RWPE2 (cell line): ENCODE measurements at regions not wholly inside any gene's neighbourhood (a gene's known extent, or its start where the extent isn't known, plus 50 kb on each side); places are given as distances from the start of the nearest gene placed in this dataset.

Source experiments
- ATAC-seq: fragments of 200-7000 bp; cut with Tn5 transposase; 3 replicates; pipeline ENCODE4 v1.9.1; 2021; ENCODE audit warnings: low read depth
- DNase-seq: peaks from one replicate; pipeline ENCODE4 v3.0.0-alpha.2; 2020; ENCODE audit warnings: low spot score
- H3K27ac ChIP-seq: fragments of 450-650 bp; 2 replicates; pipeline ENCODE4 v1.5.1; 2017; ENCODE audit warnings: mild to moderate bottlenecking; ENCODE audit not compliant: poor library complexity, severe bottlenecking
- H3K27me3 ChIP-seq: fragments of 250-450 bp; sonication (Bioruptor Pico); 2 replicates; pipeline ENCODE4 v1.5.1; 2021; ENCODE audit warnings: mild to moderate bottlenecking, moderate library complexity; ENCODE audit not compliant: insufficient read depth, poor library complexity, severe bottlenecking
- H3K36me3 ChIP-seq: fragments of 250-450 bp; sonication (Bioruptor Pico); 2 replicates; pipeline ENCODE4 v1.5.1; 2020; ENCODE audit warnings: low read depth, mild to moderate bottlenecking, moderate library complexity
- H3K4me1 ChIP-seq: fragments of 250-450 bp; sonication (Bioruptor Pico); 2 replicates; pipeline ENCODE4 v1.5.1; 2021; ENCODE audit warnings: mild to moderate bottlenecking, moderate library complexity; ENCODE audit not compliant: insufficient read depth, poor library complexity, severe bottlenecking
- H3K4me3 ChIP-seq: fragments of 250-450 bp; sonication (Bioruptor Pico); 2 replicates; pipeline ENCODE4 v1.5.1; 2021; ENCODE audit warnings: mild to moderate bottlenecking, moderate library complexity; ENCODE audit not compliant: severe bottlenecking
- H3K9me3 ChIP-seq: fragments of 250-450 bp; sonication (Bioruptor Pico); 2 replicates; pipeline ENCODE4 v1.5.1; 2021; ENCODE audit warnings: mild to moderate bottlenecking, moderate library complexity; ENCODE audit not compliant: severe bottlenecking
- TF ChIP-seq, protein P1 (sequence below): fragments of 450-650 bp; IDR thresholded peaks from one replicate; pipeline ENCODE4 v1.5.1; 2017; ENCODE audit warnings: mild to moderate bottlenecking, moderate library complexity; ENCODE audit not compliant: poor library complexity, severe bottlenecking

- no peak overlapping the region for H3K27ac ChIP-seq
- no peaks in the 10 kb centered on the region for H3K36me3 ChIP-seq
- H3K9me3 ChIP-seq: no peaks in the 10 kb centered on the region
- DNase-seq: no peak
- no peak for ATAC-seq
- no peaks in the 10 kb centered on the region for H3K27me3 ChIP-seq
- no peaks in the 10 kb centered on the region for H3K4me1 ChIP-seq
- H3K4me3 ChIP-seq: no peak overlapping the region
- TF ChIP-seq, protein P1, sequence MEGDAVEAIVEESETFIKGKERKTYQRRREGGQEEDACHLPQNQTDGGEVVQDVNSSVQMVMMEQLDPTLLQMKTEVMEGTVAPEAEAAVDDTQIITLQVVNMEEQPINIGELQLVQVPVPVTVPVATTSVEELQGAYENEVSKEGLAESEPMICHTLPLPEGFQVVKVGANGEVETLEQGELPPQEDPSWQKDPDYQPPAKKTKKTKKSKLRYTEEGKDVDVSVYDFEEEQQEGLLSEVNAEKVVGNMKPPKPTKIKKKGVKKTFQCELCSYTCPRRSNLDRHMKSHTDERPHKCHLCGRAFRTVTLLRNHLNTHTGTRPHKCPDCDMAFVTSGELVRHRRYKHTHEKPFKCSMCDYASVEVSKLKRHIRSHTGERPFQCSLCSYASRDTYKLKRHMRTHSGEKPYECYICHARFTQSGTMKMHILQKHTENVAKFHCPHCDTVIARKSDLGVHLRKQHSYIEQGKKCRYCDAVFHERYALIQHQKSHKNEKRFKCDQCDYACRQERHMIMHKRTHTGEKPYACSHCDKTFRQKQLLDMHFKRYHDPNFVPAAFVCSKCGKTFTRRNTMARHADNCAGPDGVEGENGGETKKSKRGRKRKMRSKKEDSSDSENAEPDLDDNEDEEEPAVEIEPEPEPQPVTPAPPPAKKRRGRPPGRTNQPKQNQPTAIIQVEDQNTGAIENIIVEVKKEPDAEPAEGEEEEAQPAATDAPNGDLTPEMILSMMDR: no peak
These were observed 611.3 kb downstream of the ETNK1 start for GRCh38 chr12:23236066-23236780.

- Histone ChIP-seq H3K4me3 (no peak overlapping the region), H3K4me1 (no peaks in the 10 kb centered on the region), H3K9me3 (no peaks in the 10 kb centered on the region), H3K27me3 (no peaks in the 10 kb centered on the region), H3K36me3 (no peaks in the 10 kb centered on the region), H3K27ac (no peak overlapping the region)
- TF ChIP-seq, protein P1: no peak
- no peak for ATAC-seq
- no peak for DNase-seq
These were observed 611.8 kb downstream of the ETNK1 start for GRCh38 chr12:23236811-23237210.

DNA sequence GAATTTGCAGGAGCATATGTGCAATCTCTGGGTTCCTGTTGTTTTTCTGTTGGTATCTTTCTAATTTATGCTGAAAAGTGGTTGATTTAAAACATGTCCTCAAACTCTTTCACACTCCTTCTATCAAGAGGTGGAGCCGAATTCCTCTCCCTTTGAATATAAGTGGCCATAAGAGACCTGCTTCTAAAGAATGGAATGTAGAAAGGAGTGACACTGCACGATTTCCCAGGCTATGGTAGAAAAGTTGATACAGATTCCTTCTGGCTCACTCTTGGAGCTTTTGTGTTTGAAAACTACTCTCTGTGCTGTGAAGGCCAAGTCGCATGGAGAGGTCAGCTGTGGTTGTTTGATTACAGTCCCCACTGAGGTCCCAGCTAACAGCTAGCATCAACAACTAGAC is 613.2 kb downstream of the ETNK1 start:
- Histone ChIP-seq H3K27ac (no peak overlapping the region), H3K36me3 (no peaks in the 10 kb centered on the region), H3K27me3 (no peaks in the 10 kb centered on the region), H3K4me3 (no peak overlapping the region), H3K9me3 (no peaks in the 10 kb centered on the region), H3K4me1 (no peaks in the 10 kb centered on the region)
- ATAC-seq: no peak
- TF ChIP-seq, protein P1: no peak
- no peak for DNase-seq

DNA sequence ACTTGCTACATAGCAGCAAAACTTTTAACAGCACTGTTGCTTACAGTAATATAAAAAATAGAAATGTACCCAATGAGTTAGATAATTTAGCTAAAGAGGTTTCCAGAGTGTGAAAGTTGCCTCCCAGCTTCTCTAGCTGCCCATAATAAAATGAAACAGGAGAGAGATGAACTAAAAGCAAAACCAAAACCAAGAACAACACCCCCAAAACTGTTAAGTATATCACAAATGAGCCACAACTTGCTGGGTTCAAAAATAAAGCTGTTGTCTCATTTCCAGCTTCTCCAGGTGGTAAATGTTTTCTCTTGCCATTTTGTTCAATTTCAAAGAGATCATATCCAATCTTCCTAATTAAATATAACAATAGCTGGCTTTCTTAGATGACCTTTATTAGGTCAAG is 614.0 kb downstream of the ETNK1 start:
- Histone ChIP-seq H3K4me1 (no peaks in the 10 kb centered on the region), H3K4me3 (no peak overlapping the region), H3K36me3 (no peaks in the 10 kb centered on the region), H3K27ac (no peak overlapping the region), H3K27me3 (no peaks in the 10 kb centered on the region), H3K9me3 (no peaks in the 10 kb centered on the region)
- DNase-seq (no peak), ATAC-seq (no peak)
- TF ChIP-seq, protein P1: no peak

DNA sequence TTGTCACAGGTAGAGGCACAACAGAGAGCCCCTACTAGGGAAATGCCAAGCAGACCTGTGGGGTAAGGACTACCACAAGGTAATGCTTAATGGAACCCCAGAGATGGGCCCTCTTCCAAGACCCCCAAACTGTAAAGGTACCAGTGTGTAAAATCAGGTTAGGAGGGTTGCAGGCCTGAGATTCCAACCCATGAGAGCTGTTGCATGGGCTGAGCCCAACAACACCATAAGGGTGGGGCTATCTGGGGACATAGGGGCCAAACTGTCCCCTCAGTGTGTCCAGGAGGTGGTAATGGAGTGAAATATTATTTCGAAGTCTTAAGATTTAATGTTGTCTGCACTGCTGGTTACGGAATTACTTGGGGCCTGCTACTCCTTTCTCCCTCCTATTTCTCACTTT is 620.2 kb downstream of the ETNK1 start:
- no peaks in the 10 kb centered on the region for H3K4me1 ChIP-seq
- H3K36me3 ChIP-seq: no peaks in the 10 kb centered on the region
- no peak for ATAC-seq
- DNase-seq: no peak
- H3K27me3 ChIP-seq: no peaks in the 10 kb centered on the region
- TF ChIP-seq, protein P1: no peak
- H3K27ac ChIP-seq: no peak overlapping the region
- no peak overlapping the region for H3K4me3 ChIP-seq
- no peaks in the 10 kb centered on the region for H3K9me3 ChIP-seq
